ENCODE measurements at regions not wholly inside any gene's neighbourhood (a gene's known extent, or its start where the extent isn't known, plus 50 kb on each side); places are given as distances from the start of the nearest gene placed in this dataset.

DNA sequence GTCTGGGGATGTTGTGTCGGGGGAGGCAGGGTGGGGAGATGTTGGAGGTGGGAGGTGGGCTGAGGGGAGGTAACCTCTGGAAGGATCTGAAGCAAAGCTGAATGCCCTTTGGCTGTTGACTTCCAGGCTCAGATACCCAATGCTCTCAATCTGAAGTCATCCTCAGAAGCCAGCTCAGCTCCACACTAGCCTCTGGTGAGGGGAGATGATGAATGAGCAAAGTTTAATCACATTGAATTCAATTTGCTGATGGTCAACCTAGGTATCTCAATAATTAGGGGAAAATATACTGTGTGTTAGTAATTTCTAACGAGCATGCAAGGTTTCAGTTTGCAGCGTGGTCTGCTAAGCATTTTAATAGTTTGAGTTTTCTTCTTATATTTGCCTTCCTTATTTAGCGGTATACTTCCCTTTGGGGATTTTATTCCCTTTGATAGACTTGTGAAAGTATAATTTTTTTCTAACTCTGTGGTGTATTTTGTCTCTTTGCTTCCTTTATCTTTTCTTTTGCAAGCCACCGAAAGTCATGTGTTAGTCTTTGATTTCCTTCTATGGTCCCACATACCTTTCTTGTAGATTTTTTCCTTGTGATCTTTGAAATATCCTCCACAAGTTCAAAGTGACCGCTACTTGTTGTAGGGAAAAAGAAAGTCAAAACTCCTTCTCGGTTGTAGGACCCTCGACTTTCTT, 146.3 kb upstream of the LEF1 start:
- TF ChIP-seq, protein P1, sequence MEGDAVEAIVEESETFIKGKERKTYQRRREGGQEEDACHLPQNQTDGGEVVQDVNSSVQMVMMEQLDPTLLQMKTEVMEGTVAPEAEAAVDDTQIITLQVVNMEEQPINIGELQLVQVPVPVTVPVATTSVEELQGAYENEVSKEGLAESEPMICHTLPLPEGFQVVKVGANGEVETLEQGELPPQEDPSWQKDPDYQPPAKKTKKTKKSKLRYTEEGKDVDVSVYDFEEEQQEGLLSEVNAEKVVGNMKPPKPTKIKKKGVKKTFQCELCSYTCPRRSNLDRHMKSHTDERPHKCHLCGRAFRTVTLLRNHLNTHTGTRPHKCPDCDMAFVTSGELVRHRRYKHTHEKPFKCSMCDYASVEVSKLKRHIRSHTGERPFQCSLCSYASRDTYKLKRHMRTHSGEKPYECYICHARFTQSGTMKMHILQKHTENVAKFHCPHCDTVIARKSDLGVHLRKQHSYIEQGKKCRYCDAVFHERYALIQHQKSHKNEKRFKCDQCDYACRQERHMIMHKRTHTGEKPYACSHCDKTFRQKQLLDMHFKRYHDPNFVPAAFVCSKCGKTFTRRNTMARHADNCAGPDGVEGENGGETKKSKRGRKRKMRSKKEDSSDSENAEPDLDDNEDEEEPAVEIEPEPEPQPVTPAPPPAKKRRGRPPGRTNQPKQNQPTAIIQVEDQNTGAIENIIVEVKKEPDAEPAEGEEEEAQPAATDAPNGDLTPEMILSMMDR (IDR thresholded peaks at IDR 0.05) = no peak
- TF ChIP-seq POLR2A (IDR thresholded peaks at IDR 0.05) (no peak), POLR2AphosphoS5 (IDR thresholded peaks at IDR 0.05) (no peak)

Measured in prostate gland (tissue), 2 donors.